ENCODE measurements at regions not wholly inside any gene's neighbourhood (a gene's known extent, or its start where the extent isn't known, plus 50 kb on each side); places are given as distances from the start of the nearest gene placed in this dataset.

DNA sequence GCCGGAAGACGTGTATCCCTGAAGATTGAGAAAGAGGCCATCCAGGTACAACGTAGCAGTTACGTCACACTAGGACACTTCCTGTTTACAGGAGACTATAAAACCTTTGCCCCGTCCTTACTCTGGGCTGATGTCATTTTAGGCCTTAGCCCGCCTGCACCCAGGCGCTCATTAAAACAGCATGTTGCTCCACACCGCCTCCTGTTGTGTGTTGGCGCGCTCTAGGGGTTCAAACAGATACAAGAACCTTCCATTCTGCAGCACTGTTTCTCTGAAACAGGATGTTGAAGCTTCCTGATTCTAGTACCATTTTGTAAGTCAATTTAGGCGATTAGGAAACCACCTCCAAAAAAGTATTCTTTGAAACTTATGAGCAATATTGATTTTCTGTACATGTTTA, 722.1 kb downstream of the PCDH7 start:
- TF ChIP-seq, protein P1, sequence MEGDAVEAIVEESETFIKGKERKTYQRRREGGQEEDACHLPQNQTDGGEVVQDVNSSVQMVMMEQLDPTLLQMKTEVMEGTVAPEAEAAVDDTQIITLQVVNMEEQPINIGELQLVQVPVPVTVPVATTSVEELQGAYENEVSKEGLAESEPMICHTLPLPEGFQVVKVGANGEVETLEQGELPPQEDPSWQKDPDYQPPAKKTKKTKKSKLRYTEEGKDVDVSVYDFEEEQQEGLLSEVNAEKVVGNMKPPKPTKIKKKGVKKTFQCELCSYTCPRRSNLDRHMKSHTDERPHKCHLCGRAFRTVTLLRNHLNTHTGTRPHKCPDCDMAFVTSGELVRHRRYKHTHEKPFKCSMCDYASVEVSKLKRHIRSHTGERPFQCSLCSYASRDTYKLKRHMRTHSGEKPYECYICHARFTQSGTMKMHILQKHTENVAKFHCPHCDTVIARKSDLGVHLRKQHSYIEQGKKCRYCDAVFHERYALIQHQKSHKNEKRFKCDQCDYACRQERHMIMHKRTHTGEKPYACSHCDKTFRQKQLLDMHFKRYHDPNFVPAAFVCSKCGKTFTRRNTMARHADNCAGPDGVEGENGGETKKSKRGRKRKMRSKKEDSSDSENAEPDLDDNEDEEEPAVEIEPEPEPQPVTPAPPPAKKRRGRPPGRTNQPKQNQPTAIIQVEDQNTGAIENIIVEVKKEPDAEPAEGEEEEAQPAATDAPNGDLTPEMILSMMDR (IDR thresholded peaks at IDR 0.05), result no peak
- TF ChIP-seq POLR2A (IDR thresholded peaks at IDR 0.05; ENCODE audit: low read length) (no peak), ESRRA (IDR thresholded peaks at IDR 0.05; ENCODE audit: borderline replicate concordance, low read length) (no peak), CHD2 (IDR thresholded peaks at IDR 0.05; ENCODE audit: low read length, partially characterized antibody) (no peak), EP300 (IDR thresholded peaks at IDR 0.05) (no peak), MAFK (IDR thresholded peaks at IDR 0.05; ENCODE audit: partially characterized antibody) (no peak), ZSCAN20 (CRISPR knock-in tag; IDR thresholded peaks at IDR 0.05) (no peak), RCOR1 (IDR thresholded peaks at IDR 0.05; ENCODE audit: low read depth, low read length) (no peak)
- TF ChIP-seq, protein P2, sequence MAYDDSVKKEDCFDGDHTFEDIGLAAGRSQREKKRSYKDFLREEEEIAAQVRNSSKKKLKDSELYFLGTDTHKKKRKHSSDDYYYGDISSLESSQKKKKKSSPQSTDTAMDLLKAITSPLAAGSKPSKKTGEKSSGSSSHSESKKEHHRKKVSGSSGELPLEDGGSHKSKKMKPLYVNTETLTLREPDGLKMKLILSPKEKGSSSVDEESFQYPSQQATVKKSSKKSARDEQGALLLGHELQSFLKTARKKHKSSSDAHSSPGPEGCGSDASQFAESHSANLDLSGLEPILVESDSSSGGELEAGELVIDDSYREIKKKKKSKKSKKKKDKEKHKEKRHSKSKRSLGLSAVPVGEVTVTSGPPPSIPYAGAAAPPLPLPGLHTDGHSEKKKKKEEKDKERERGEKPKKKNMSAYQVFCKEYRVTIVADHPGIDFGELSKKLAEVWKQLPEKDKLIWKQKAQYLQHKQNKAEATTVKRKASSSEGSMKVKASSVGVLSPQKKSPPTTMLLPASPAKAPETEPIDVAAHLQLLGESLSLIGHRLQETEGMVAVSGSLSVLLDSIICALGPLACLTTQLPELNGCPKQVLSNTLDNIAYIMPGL (CRISPR knock-in tag; IDR thresholded peaks at IDR 0.05; ENCODE audit: borderline replicate concordance), result no peak
- TF ChIP-seq, protein P3, sequence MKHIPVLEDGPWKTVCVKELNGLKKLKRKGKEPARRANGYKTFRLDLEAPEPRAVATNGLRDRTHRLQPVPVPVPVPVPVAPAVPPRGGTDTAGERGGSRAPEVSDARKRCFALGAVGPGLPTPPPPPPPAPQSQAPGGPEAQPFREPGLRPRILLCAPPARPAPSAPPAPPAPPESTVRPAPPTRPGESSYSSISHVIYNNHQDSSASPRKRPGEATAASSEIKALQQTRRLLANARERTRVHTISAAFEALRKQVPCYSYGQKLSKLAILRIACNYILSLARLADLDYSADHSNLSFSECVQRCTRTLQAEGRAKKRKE (CRISPR knock-in tag; IDR thresholded peaks at IDR 0.05; ENCODE audit: low read depth), result no peak
- TF ChIP-seq, protein P4, sequence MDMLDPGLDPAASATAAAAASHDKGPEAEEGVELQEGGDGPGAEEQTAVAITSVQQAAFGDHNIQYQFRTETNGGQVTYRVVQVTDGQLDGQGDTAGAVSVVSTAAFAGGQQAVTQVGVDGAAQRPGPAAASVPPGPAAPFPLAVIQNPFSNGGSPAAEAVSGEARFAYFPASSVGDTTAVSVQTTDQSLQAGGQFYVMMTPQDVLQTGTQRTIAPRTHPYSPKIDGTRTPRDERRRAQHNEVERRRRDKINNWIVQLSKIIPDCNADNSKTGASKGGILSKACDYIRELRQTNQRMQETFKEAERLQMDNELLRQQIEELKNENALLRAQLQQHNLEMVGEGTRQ (IDR thresholded peaks at IDR 0.05), result no peak
